ENCODE measurements at regions not wholly inside any gene's neighbourhood (a gene's known extent, or its start where the extent isn't known, plus 50 kb on each side); places are given as distances from the start of the nearest gene placed in this dataset.
A peak's percentile ranks its signal among the peaks of the same experiment; 100 is the strongest.
"Not testable (repeated sequence)": the region's sequence is repeated elsewhere in the genome, so short reads cannot be mapped to it uniquely, and the experiment has no call there.

GRCh38 chr13:34738254-34738992 is 203.6 kb upstream of the NBEA start:
- 93 to 96% methylated on average over 3 to 5 of the region's 7 CpGs for WGBS, 2 experiments (ENCODE audit: insufficient coverage in 2 of 2)

GRCh38 chr13:34747056-34747455 is 195.0 kb upstream of the NBEA start:
- H3K36me3 ChIP-seq (ENCODE audit: control insufficient read depth, insufficient read depth, low read length); H3K27ac ChIP-seq (ENCODE audit: low read depth, low read length, severe bottlenecking); H3K4me1 ChIP-seq (ENCODE audit: control insufficient read depth, insufficient read depth, low read length, poor library complexity, severe bottlenecking); H3K4me3 ChIP-seq (ENCODE audit: extremely low read depth, insufficient read depth, low read length, poor library complexity, severe bottlenecking); H3K9me3 ChIP-seq (ENCODE audit: control insufficient read depth, low read length): not testable (repeated sequence)
- WGBS, 2 experiments (ENCODE audit: insufficient coverage in 2 of 2) = 60% methylated on average over 1 of the region's 5 CpGs; no CpG with 5 or more reads in 1 of the 2 experiments

More at GRCh38 chr13:34738254-34738992, 203.6 kb upstream of the NBEA start:
- no peaks in the 10 kb centered on the region for H3K4me1 ChIP-seq (ENCODE audit: control insufficient read depth, insufficient read depth, low read length, poor library complexity, severe bottlenecking)
- H3K36me3 ChIP-seq (ENCODE audit: control insufficient read depth, insufficient read depth, low read length) = no peaks in the 10 kb centered on the region
- H3K4me3 ChIP-seq (ENCODE audit: extremely low read depth, insufficient read depth, low read length, poor library complexity, severe bottlenecking) = no peak overlapping the region
- H3K27ac ChIP-seq (ENCODE audit: low read depth, low read length, severe bottlenecking) = no peak overlapping the region
- no peaks in the 10 kb centered on the region for H3K9me3 ChIP-seq (ENCODE audit: control insufficient read depth, low read length)

- Histone ChIP-seq H3K4me1 (ENCODE audit: control insufficient read depth, insufficient read depth, low read length, poor library complexity, severe bottlenecking) (peaks cover 4% of the 10 kb centered on the region), H3K4me3 (ENCODE audit: extremely low read depth, insufficient read depth, low read length, poor library complexity, severe bottlenecking) (no peak overlapping the region), H3K36me3 (ENCODE audit: control insufficient read depth, insufficient read depth, low read length) (no peaks in the 10 kb centered on the region), H3K9me3 (ENCODE audit: control insufficient read depth, low read length) (no peaks in the 10 kb centered on the region), H3K27ac (ENCODE audit: low read depth, low read length, severe bottlenecking) (peak overlapping the region; percentile 6)
- 93% methylated on average over 3 of the region's 4 CpGs for WGBS, 2 experiments (ENCODE audit: insufficient coverage in 2 of 2)
Measured at GRCh38 chr13:34747507-34747906, 194.6 kb upstream of the NBEA start.

- Histone ChIP-seq H3K4me3 (ENCODE audit: extremely low read depth, insufficient read depth, low read length, poor library complexity, severe bottlenecking) (no peak overlapping the region), H3K27ac (ENCODE audit: low read depth, low read length, severe bottlenecking) (peak overlapping the region; percentile 41), H3K4me1 (ENCODE audit: control insufficient read depth, insufficient read depth, low read length, poor library complexity, severe bottlenecking) (peaks cover 4% of the 10 kb centered on the region), H3K9me3 (ENCODE audit: control insufficient read depth, low read length) (no peaks in the 10 kb centered on the region), H3K36me3 (ENCODE audit: control insufficient read depth, insufficient read depth, low read length) (no peaks in the 10 kb centered on the region)
- WGBS, 2 experiments (ENCODE audit: insufficient coverage in 2 of 2) = 93 to 98% methylated on average over 5 of the region's 5 CpGs
Measured at GRCh38 chr13:34748073-34748472, 194.0 kb upstream of the NBEA start.

GRCh38 chr13:34748596-34748995 is 193.5 kb upstream of the NBEA start:
- peaks cover 4% of the 10 kb centered on the region for H3K4me1 ChIP-seq (ENCODE audit: control insufficient read depth, insufficient read depth, low read length, poor library complexity, severe bottlenecking)
- H3K27ac ChIP-seq (ENCODE audit: low read depth, low read length, severe bottlenecking) = peak overlapping the region; percentile 41
- H3K36me3 ChIP-seq (ENCODE audit: control insufficient read depth, insufficient read depth, low read length) = no peaks in the 10 kb centered on the region
- WGBS, 2 experiments (ENCODE audit: insufficient coverage in 2 of 2) = 86% methylated on average over 1 of the region's 1 CpG; no CpG with 5 or more reads in 1 of the 2 experiments
- H3K4me3 ChIP-seq (ENCODE audit: extremely low read depth, insufficient read depth, low read length, poor library complexity, severe bottlenecking) = no peak overlapping the region
- H3K9me3 ChIP-seq (ENCODE audit: control insufficient read depth, low read length) = no peaks in the 10 kb centered on the region

- Histone ChIP-seq H3K36me3 (ENCODE audit: control insufficient read depth, insufficient read depth, low read length) (no peaks in the 10 kb centered on the region), H3K27ac (ENCODE audit: low read depth, low read length, severe bottlenecking) (peak overlapping the region; percentile 41), H3K4me1 (ENCODE audit: control insufficient read depth, insufficient read depth, low read length, poor library complexity, severe bottlenecking) (peaks cover 4% of the 10 kb centered on the region), H3K9me3 (ENCODE audit: control insufficient read depth, low read length) (no peaks in the 10 kb centered on the region), H3K4me3 (ENCODE audit: extremely low read depth, insufficient read depth, low read length, poor library complexity, severe bottlenecking) (no peak overlapping the region)
- WGBS, 2 experiments (ENCODE audit: insufficient coverage in 2 of 2) = 85 to 88% methylated on average over 5 of the region's 8 CpGs
Measured at GRCh38 chr13:34749046-34749445, 193.0 kb upstream of the NBEA start.

- 64 to 86% methylated on average over 8 to 9 of the region's 21 CpGs for WGBS, 2 experiments (ENCODE audit: insufficient coverage in 2 of 2)
- H3K4me3 ChIP-seq (ENCODE audit: extremely low read depth, insufficient read depth, low read length, poor library complexity, severe bottlenecking) = no peak overlapping the region
- H3K4me1 ChIP-seq (ENCODE audit: control insufficient read depth, insufficient read depth, low read length, poor library complexity, severe bottlenecking) = peaks cover 4% of the 10 kb centered on the region
- H3K36me3 ChIP-seq (ENCODE audit: control insufficient read depth, insufficient read depth, low read length) = no peaks in the 10 kb centered on the region
- H3K9me3 ChIP-seq (ENCODE audit: control insufficient read depth, low read length) = no peaks in the 10 kb centered on the region
- no peak overlapping the region for H3K27ac ChIP-seq (ENCODE audit: low read depth, low read length, severe bottlenecking)
Measured at GRCh38 chr13:34750078-34750931, 191.8 kb upstream of the NBEA start.

GRCh38 chr13:34751044-34751443 is 191.0 kb upstream of the NBEA start:
- Histone ChIP-seq H3K4me1 (ENCODE audit: control insufficient read depth, insufficient read depth, low read length, poor library complexity, severe bottlenecking) (peaks cover 4% of the 10 kb centered on the region), H3K36me3 (ENCODE audit: control insufficient read depth, insufficient read depth, low read length) (no peaks in the 10 kb centered on the region), H3K27ac (ENCODE audit: low read depth, low read length, severe bottlenecking) (no peak overlapping the region), H3K4me3 (ENCODE audit: extremely low read depth, insufficient read depth, low read length, poor library complexity, severe bottlenecking) (no peak overlapping the region), H3K9me3 (ENCODE audit: control insufficient read depth, low read length) (no peaks in the 10 kb centered on the region)
- 80% methylated on average over 1 of the region's 3 CpGs; no CpG with 5 or more reads in 1 of the 2 experiments for WGBS, 2 experiments (ENCODE audit: insufficient coverage in 2 of 2)

- Histone ChIP-seq H3K4me1 (ENCODE audit: control insufficient read depth, insufficient read depth, low read length, poor library complexity, severe bottlenecking) (peaks cover 4% of the 10 kb centered on the region), H3K36me3 (ENCODE audit: control insufficient read depth, insufficient read depth, low read length) (no peaks in the 10 kb centered on the region), H3K4me3 (ENCODE audit: extremely low read depth, insufficient read depth, low read length, poor library complexity, severe bottlenecking) (no peak overlapping the region), H3K9me3 (ENCODE audit: control insufficient read depth, low read length) (no peaks in the 10 kb centered on the region), H3K27ac (ENCODE audit: low read depth, low read length, severe bottlenecking) (no peak overlapping the region)
- 93% methylated on average over 2 of the region's 3 CpGs; no CpG with 5 or more reads in 1 of the 2 experiments for WGBS, 2 experiments (ENCODE audit: insufficient coverage in 2 of 2)
Measured at GRCh38 chr13:34751492-34751891, 190.6 kb upstream of the NBEA start.

- H3K27ac ChIP-seq (ENCODE audit: low read depth, low read length, severe bottlenecking) = no peak overlapping the region
- WGBS, 2 experiments (ENCODE audit: insufficient coverage in 2 of 2) = 71 to 73% methylated on average over 3 to 6 of the region's 11 CpGs
- peaks cover 4% of the 10 kb centered on the region for H3K4me1 ChIP-seq (ENCODE audit: control insufficient read depth, insufficient read depth, low read length, poor library complexity, severe bottlenecking)
- no peaks in the 10 kb centered on the region for H3K36me3 ChIP-seq (ENCODE audit: control insufficient read depth, insufficient read depth, low read length)
- no peak overlapping the region for H3K4me3 ChIP-seq (ENCODE audit: extremely low read depth, insufficient read depth, low read length, poor library complexity, severe bottlenecking)
- H3K9me3 ChIP-seq (ENCODE audit: control insufficient read depth, low read length) = no peaks in the 10 kb centered on the region
Measured at GRCh38 chr13:34752283-34752960, 189.6 kb upstream of the NBEA start.
